ENCODE measurements at regions not wholly inside any gene's neighbourhood (a gene's known extent, or its start where the extent isn't known, plus 50 kb on each side); places are given as distances from the start of the nearest gene placed in this dataset.
A peak's percentile ranks its signal among the peaks of the same experiment; 100 is the strongest.
"Not testable (repeated sequence)": the region's sequence is repeated elsewhere in the genome, so short reads cannot be mapped to it uniquely, and the experiment has no call there.

DNA sequence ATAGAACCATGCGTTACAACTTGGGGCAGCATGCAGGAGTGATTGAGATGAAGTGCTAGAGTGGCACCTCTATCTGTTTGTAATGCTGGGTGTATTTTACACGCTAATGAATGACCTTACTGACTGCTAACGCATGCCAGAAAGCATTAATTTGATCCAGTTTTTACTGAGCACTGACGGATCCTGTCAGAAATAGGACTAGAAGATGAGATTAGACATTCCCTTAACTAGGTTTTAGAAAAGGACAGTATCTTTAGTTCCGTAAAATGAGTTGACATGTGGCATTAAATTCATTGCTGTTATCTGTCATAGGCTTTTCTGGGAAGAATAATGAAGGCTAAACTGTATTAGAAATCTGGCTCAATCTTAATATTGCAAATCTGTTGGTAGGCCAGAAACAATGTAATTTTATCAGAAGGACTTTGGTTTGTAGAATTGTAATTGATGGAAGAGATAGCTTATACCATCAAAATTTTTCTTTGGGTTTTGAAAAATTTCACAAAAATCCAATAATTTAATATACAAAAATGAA is 140.4 kb upstream of the WDFY3 start:
- DNase-seq = no peak

DNA sequence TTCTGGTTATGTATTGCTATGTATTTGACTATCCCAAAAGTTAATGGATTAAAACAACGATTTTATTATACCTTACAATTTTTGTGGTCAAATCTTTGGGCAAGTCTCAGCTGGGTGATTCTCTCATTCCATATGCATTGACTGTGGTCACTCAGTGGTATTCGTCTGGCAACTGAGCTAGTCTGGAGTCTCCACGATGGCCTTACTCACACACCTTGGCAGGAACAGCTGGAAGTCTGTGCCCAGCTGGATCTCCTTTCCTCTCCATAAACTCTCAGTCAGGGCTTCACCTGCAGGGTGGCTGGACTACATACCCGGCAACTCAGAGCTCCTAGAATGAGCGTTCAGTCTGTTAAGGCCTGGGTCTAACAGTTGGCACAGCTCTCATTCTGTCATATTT is 141.1 kb upstream of the WDFY3 start:
- no peak for DNase-seq

GRCh38 chr4:85113706-85114105 is 147.2 kb upstream of the WDFY3 start:
- no peak for DNase-seq

- no peak for DNase-seq
These were observed 148.0 kb upstream of the WDFY3 start for GRCh38 chr4:85114526-85114925.

DNA sequence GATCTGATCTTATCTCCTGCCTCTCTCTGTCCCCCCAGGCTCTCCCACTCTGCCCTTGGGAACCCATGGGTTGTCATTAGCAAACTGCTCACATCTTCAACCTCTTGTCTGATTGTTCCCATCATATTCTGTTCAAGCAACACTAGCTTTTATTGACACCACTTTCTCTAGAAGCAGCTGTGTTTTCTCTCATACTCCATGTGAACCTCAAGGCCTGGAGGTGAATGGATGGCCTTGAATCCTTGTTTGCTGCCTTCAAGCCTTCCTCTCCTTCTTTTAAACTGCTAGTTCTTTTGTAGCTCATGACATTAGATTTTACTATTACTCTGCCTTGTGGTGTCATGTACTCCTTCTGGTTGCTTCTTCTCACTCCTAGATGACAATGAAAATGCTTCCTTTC is 149.5 kb upstream of the WDFY3 start:
- DNase-seq = no peak

DNA sequence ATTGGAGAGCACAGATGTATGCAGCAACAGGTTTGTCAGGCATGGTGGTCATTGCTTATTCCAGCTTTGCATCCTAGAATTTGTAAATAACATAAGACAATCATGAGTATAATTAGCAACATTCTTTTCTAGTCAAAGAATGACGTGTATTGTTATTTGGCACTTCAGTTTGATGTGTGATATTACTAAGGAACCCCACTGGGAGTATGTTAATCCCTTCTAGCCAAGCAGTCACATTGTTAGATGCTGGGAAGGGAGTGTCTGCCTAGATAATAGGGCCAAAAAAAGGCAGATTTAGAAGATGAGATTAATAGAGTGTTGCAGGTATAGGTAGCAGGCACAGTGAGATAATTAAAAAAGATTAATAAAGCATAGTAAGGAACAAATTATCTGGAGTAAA is 159.2 kb upstream of the WDFY3 start:
- DNase-seq = no peak

- no peak for DNase-seq
These were observed 160.6 kb upstream of the WDFY3 start for GRCh38 chr4:85126991-85127591.

DNA sequence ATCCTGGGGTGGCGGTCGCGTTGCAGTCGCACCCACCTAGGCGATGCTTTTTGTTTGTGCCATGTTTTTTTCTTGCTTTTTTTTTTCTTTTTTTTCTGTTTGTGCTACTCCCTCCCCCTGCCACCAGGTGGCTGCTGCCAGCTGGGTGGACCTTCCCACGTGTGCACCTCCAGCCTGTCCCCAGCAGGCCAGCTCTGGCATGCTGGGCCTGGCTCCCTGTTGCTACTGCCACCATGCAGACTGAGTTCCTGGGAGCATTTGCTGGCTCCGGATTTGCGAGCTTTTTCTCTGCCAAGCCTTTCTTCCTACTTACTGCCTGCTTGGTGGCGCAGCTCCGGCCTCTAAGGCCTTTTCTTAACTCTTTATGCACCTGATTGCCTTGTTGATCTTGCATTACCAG is 161.2 kb upstream of the WDFY3 start:
- peak; percentile 23 for DNase-seq

DNA sequence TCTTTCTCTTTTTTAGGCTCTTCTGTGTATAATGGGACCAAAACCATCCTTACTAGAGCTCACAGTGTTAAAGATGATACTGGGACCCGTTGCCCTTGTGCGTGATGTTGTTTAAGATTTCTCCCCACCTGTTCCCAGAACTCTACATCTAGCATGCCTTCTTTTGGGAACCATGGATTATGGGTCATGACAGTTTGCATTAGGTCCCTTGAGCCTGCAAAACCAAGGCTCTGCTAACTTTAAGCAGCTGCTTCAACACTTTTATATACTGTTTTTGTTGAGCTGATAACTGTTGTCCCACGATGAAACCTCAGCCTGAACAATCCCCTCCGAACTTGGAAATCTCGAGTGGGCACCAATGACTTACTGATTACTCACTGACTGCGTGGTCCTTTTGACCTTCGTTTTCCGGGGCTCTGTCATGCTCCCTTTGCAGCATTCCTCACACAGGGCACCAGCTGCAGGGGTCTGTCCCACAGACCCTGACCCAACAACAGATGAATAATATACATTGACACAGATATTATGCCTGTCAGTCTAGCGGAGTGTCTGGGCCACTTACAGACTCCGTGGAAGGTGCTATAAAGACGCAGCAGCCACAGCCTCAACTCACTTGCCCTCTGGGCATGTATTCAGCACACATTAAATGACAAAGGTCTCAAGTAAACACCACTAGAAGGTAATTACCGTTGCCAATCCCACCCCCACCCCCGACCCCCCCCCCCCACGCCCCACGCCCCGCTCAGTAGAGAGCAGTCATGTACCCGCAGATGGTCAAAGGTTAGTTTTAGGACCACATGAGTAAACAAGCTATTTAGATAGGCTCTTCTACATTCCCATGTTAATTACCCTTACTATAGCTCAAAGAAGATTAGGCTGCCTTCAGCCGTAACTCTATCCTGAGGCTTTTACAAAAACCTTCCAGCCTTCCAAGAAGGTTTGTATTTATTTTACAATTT is 162.0 kb upstream of the WDFY3 start:
- DNase-seq = no peak

DNA sequence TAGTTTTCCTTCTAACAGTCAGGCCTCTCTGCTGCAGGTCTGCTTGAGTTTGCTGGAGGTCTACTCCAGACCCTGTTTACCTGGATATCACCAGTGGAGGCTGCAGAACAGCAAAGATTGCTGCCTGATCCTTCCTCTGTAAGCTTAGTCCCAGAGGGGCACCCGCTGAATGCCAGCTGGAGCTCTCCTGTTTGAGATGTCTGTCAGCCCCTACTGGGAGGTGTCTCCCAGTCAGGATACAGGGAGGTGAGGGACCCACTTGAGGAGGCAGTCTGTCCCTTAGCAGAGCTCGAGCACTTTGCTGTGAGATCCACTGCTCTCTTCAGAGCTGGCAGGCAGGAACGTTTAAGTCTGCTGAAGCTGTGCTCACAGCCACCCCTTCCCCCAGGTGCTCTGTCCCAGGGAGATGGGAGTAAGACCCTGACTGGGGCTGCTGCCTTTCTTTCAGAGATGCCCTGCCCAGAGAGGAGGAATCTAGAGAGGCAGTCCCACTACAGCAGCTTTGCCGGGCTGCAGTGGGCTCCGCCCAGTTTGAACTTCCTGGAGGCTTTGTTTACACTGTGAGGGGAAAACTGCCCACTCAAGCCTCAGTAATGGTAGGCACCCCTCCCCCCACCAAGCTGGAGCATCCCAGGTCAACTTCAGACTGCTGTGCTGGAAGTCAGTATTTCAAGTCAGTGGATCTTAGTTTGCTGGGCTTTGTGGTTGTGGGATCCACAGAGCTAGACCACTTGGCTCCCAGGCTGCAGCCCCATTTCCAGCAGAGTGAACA is 163.1 kb upstream of the WDFY3 start:
- not testable (repeated sequence) for DNase-seq

DNA sequence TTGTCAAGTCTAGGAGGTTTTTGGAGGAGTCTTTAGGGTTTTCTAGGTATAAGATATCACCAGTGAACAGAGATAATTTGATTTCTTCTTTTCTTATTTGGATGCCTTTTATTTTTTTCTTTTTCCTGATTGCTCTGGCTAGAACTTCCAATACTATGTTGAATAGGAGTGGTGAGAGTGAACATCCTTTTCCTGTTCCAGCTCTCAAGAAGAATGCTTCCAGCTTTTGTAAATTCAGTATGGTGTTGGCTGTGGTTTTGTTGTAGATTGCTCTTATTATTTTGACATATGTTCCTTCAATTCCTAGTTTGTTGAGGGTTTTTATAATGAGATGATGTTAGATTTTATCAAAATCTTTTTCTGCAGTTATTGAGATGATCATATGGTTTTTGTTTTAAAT is 165.6 kb upstream of the WDFY3 start:
- no peak for DNase-seq

- DNase-seq = no peak
These were observed 166.1 kb upstream of the WDFY3 start for GRCh38 chr4:85132570-85132969.

DNA sequence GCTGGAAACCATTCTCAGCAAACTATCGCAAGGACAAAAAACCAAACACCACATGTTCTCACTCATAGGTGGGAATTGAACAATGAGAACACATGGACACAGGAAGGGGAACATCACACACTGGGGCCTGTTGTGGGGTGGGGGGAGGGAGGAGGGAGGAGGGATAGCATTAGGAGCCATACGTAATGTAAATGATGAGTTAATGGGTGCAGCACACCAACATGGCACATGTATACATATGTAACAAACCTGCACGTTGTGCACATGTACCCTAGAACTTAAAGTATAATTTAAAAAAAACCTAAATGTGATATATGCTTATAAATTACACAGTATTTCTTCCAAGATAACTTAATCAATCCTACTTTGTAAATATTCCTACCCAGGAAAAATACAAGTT is 173.3 kb upstream of the WDFY3 start:
- DNase-seq = not testable (repeated sequence)

DNA sequence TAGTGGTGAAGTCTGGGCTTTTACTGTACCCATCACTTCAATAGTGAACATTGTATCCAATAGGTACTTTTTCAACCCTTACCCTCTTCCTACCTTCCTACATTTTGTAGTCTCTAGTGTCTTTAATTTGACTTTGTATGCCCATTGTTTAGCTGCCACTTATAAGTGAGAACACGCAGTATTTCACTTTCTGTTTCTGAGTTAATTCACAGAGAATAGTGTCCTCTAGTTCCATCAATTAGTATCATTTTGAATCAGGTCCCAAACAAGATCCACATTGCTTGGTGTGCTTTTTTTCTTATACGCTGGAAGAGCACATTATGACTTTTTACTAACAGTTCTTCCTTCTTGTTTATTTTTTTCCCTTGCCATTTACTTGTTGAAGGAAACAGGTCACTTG is 176.0 kb upstream of the WDFY3 start:
- no peak for DNase-seq

GRCh38 chr4:85147481-85148076 is 181.1 kb upstream of the WDFY3 start:
- DNase-seq = peak; percentile 25

GRCh38 chr4:85149676-85150075 is 183.2 kb upstream of the WDFY3 start:
- DNase-seq = no peak

GRCh38 chr4:85151371-85151770 is 184.9 kb upstream of the WDFY3 start:
- DNase-seq = no peak

DNA sequence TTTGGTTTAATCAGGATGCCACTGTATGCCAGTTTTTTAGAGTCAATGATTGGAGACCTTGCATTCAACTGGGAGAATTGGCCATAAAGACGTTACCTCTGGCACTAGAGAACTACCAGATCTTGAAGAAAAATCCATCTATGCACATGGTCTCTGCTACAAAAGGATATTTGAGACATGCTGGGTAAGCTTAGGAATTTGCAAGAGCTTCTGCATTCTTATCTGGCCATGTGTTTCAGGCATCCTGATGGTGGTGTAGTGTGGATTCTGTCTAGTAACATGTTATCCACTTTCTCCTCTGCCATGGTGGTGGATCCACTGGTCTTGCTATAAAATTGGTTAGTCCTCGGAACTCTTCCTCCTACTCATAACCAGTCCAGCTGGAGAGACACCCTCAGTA is 185.3 kb upstream of the WDFY3 start:
- no peak for DNase-seq

DNA sequence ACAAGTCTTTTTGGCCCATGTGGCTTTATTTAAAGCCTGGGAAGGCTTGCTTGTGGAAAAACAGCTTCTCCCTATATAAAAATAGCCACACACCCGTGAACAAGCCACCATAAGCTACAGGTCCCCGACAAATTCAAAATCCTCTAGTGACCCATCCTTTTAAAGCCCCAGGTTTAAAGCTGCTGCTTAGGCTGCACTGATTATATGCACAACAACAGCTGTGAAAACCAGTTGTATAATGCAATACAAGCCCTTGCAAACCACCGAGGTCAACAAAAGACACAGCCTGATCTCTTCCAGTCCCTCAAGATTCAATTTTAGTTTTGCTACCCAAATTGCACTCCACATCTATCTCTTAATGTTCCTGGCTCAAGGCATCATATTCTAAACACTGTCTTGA is 186.0 kb upstream of the WDFY3 start:
- no peak for DNase-seq

DNA sequence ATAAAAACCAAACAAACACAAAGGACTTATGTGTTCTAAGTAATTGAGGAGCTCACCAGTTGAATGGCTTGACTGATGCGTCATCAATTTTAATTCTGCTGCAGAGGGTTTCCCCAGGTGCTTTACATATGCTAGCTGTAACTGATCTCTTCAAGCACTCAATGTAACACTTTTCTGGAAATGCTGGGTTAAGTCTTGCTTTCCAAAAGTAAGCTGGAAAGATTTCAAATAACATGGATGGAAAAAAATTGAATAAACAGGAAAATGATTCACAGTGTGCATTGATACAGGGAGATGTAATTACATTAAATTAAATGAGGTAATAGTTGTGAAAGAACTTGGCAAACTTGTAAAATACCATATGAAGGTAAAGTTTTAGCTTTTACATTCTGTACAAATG is 186.7 kb upstream of the WDFY3 start:
- DNase-seq = no peak

DNA sequence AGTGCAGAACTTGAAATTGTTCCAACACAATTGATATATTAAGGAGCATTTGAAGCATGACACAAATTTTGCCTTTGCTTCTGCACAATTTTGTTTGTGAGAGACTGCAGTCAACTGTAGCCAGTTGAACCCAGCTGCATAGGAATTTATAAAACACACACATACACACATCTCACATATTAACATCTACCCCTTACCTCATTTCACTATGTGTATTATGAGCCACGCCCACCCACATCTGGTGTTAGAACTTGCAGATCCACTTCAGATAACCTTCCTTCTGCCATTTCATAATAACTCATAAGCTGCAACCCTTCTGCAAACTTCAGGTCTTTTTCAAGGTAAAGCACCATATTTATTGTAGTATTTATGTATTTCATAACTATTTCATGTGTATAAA is 188.1 kb upstream of the WDFY3 start:
- DNase-seq = peak; percentile 22

DNA sequence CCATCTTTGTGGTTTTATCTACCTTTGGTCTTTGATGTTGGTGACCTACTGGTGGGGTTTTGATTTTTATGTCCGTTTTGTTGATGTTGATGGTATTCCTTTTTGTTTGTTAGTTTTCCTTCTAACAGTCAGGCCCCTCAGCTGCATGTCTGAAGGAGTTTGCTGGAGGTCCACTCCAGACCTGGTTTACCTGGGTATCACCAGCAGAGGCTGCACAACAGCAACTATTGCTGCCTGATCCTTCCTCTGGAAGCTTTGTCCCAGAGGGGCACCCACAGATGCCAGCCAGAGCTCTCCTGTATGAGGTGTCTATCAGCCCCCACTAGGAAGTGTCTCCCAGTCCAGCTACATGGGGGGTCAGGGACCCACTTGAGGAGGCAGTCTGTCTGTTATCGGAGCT is 199.3 kb upstream of the WDFY3 start:
- no peak for DNase-seq

- no peak for DNase-seq
These were observed 199.8 kb upstream of the WDFY3 start for GRCh38 chr4:85166318-85166717.

Measured in NCI-H2171 (cell line).